ENCODE measurements at regions not wholly inside any gene's neighbourhood (a gene's known extent, or its start where the extent isn't known, plus 50 kb on each side); places are given as distances from the start of the nearest gene placed in this dataset.
"Not testable (repeated sequence)": the region's sequence is repeated elsewhere in the genome, so short reads cannot be mapped to it uniquely, and the experiment has no call there.

DNA sequence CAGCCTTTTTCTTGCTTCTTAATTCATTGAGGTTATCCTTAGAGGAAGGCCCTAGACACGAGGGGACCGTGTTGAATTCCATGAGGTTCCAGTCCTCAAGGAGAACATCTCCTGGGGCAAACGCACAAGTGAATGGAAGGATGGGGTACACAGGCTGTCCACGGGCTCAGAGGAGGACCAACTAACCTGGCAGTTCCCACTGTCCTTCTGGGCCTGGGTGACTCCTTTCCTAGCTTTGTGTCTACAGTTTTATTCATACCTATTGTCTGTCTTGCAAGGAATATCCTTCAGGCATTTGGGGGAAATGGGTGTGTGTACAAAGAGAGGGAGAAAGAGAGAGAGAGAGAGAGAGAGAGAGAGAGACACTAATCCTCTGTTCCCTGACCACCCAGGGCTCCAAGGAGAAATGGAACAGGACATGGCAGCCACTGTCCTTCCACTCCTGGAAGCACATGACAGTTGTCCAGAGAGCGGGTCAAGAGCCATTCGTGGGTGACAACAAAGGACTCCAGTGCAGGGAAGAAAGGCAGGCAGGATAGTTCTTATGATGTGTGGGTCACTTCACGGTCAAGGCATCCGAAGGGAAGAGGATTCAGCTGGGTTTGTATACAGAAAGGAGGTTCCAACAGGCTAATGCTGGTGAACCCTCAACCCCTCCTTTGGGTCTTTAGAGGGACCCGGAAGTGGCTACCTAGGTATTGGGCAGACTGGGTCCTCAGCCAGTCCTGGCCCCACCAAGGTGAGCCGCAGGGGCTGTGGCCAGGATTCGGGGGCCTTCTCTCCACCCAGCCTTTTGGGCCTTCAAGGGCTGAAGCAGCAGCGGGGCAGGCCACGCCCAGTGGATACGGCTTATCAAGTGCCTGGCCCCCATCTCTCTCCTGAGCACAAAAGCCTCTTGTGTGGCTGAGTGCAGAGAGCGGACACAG, 150.6 kb downstream of the MYCN start:
- no peak for DNase-seq

- DNase-seq = not testable (repeated sequence)
These were observed 149.1 kb downstream of the MYCN start for GRCh38 chr2:16089491-16089890.

GRCh38 chr2:16088802-16089112, 148.4 kb downstream of the MYCN start:
- no peak for DNase-seq

- DNase-seq = no peak
These were observed 147.9 kb downstream of the MYCN start for GRCh38 chr2:16088035-16088801.

DNA sequence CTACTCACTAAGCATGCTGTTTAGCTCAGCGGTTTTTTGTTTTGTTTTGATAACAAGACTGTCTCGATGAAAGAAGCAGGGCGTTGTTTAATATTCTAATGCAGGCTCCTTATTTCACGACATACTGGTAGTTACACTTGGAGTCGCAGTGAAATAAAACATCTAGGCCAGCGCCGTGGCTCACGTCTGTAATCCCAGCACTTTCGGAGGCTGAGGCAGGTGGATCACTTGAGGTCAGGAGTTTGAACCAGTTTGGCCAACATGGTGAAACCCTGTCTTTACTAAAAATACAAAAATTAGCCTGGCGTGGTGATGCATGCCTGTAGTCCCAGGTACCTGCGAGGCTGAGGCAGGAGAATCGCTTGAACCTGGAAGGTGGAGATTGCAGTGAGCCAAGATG, 145.8 kb downstream of the MYCN start:
- not testable (repeated sequence) for DNase-seq

GRCh38 chr2:16085073-16085472, 144.7 kb downstream of the MYCN start:
- no peak for DNase-seq

GRCh38 chr2:16084274-16084673, 143.9 kb downstream of the MYCN start:
- DNase-seq = no peak

- no peak for DNase-seq
These were observed 141.9 kb downstream of the MYCN start for GRCh38 chr2:16082276-16082675.

- DNase-seq = no peak
These were observed 141.2 kb downstream of the MYCN start for GRCh38 chr2:16081316-16082200.

DNA sequence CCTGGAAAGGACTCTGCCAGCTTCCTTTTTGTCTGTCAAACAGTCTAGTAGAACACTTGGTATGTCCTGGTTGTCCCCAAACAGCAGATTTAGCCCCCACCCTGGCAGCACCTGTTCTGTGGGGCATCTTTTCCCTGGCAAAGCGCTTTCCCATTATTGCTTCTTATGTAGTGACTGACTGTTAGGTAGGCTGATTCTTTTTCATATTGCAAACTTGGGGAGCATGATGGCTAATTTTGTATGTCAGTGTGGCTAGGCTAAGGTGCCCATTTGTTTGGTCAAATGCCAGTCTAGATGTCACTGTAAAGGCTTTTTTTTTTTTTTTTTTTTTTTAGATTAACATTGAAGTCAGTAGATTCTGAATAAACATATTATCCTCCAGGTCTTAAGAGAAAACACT, 140.2 kb downstream of the MYCN start:
- no peak for DNase-seq

- no peak for DNase-seq
These were observed 139.7 kb downstream of the MYCN start for GRCh38 chr2:16080071-16080470.

DNA sequence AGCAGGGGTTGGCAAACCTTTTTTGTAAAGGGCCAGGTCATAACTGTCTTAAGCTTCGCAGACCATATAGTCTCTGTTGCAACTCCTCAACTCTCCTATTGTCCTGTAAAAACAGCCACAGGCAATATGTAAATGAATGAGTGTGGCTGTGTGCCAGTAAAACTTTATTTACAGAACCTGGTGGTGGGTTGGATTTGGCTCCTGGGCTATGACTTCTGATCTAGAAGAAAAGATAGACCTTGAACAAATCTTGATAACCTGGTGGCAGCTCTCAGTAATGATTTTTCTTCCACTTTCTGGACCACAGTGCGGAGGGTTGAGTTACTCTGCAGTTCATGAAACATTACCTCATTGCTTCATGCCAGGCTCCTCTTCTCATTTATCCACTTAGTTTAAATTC, 139.3 kb downstream of the MYCN start:
- no peak for DNase-seq

- no peak for DNase-seq
These were observed 137.3 kb downstream of the MYCN start for GRCh38 chr2:16077601-16078000.

DNA sequence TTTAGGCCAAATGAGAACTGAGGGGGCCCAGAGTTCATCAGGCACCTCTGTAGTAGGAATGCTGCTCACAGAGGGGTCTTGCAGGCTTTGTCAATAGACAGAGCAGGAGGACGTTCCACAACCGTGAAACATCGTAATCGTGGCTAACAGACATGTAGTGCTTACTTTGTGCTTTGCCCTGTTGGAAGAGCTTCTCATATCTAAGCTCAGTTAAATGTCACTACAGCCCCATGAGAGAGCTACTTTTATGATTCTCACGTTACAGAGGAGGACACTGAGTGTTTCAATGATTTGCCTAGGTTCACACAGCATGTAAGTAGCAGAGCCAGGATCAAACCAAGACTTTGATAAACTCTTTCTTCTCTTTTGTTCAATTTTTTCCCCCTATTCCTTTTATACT, 136.6 kb downstream of the MYCN start:
- no peak for DNase-seq

GRCh38 chr2:16075045-16076012, 135.0 kb downstream of the MYCN start:
- DNase-seq = no peak

- no peak for DNase-seq
These were observed 133.6 kb downstream of the MYCN start for GRCh38 chr2:16073921-16074425.

DNA sequence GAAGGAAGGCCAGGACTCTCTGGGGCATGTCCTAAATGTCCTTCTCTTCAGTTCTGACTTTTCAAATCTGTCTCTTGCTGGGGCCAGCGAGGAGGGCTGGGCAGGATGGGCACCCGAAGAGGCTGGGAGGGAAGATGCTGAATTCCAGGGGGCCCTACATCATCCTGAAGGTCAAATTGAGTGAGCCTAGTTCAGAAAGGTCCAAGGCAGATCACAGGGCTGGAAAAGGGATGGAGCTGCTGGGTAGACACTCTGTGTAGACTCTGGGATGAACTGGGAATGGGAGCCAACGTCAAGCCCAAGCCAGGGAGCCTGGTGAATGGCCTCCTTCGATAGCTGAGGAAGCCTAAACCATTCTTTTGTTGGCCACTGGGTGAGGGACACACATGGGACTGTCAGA, 133.1 kb downstream of the MYCN start:
- no peak for DNase-seq

DNA sequence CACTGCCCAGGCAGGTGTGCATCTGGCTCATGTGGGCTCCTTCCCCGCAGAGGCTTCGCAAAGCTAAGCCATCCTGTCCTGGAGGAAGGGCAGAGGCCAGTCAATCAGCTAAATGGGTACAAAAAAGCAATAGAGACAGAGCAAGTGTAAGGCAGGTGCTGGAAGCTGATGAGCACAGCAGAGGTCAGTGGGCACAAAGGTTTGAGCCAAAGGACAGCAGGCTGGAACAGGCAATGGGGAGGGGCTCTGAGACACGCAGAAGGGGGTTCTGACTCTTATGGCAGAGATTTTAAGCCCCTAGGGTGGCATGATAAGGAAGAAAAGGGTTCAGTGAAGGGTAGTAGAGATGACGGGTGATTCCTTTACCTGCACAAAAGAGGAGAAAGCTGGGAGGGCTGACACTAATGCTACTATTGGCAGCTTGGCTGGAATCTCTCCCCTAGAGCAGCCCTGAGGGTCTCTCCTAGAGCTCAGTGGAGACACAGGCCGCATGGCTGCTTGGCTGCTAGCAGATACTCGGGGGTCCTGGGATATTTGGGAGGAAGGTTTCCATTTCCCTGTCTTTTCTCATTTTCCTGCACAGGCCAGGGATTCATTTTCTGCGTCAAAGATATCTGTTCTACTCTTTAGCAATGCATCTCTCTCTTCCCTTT, 132.4 kb downstream of the MYCN start:
- DNase-seq = no peak

GRCh38 chr2:16071865-16072637, 131.7 kb downstream of the MYCN start:
- no peak for DNase-seq

All from OCI-M1 (cell line).